Smooth muscle cell (in vitro differentiated cells): ENCODE measurements at regions not wholly inside any gene's neighbourhood (a gene's known extent, or its start where the extent isn't known, plus 50 kb on each side); places are given as distances from the start of the nearest gene placed in this dataset.

Source experiments
- DNase-seq: peaks from one replicate; lab custom pipeline; 2025; ENCODE audit not compliant: unreplicated experiment; lab: John Stamatoyannopoulos, UW
- H2AFZ ChIP-seq: fragments of 200-600 bp; sonication (generic); 2 replicates; pipeline ENCODE4 v1.6.0; 2016; ENCODE audit warnings: antibody characterized with exemption, low read depth, mild to moderate bottlenecking
- H3F3A ChIP-seq: fragments of 200-600 bp; sonication (generic); 2 replicates; pipeline ENCODE4 v1.6.0; 2017; ENCODE audit warnings: antibody characterized with exemption, low read depth
- H3K27ac ChIP-seq: fragments of 200-600 bp; sonication (generic); 2 replicates; pipeline ENCODE4 v1.5.1; 2016; ENCODE audit warnings: low read depth, mild to moderate bottlenecking
- H3K27me3 ChIP-seq: fragments of 200-600 bp; sonication (generic); 2 replicates; pipeline ENCODE4 v1.6.1; 2016; ENCODE audit warnings: low read depth, mild to moderate bottlenecking
- H3K36me3 ChIP-seq: fragments of 200-600 bp; sonication (generic); 2 replicates; pipeline ENCODE4 v1.5.1; 2016; ENCODE audit warnings: low read depth
- H3K4me1 ChIP-seq: fragments of 200-600 bp; sonication (generic); 2 replicates; pipeline ENCODE4 v1.5.1; 2016; ENCODE audit warnings: low read depth
- H3K4me2 ChIP-seq: fragments of 200-600 bp; sonication (generic); 2 replicates; pipeline ENCODE4 v1.6.0; 2016; ENCODE audit warnings: mild to moderate bottlenecking
- H3K4me3 ChIP-seq: fragments of 200-600 bp; sonication (generic); 2 replicates; pipeline ENCODE4 v1.5.1; 2016; ENCODE audit warnings: mild to moderate bottlenecking
- H3K79me2 ChIP-seq: fragments of 200-600 bp; sonication (generic); 2 replicates; pipeline ENCODE4 v1.6.0; 2016; ENCODE audit warnings: low read depth, mild to moderate bottlenecking
- H3K9ac ChIP-seq: fragments of 200-600 bp; sonication (generic); 2 replicates; pipeline ENCODE4 v1.6.0; 2016; ENCODE audit warnings: low read depth
- H3K9me3 ChIP-seq: fragments of 200-600 bp; sonication (generic); replicated peaks from 2 replicates; pipeline ENCODE4 v1.5.1; 2016; ENCODE audit warnings: low read depth
- H4K20me1 ChIP-seq: fragments of 200-600 bp; sonication (generic); 2 replicates; pipeline ENCODE4 v1.6.0; 2016; ENCODE audit warnings: low read depth
- WGBS: methylation state at CpG from one replicate; pipeline ENCODE4 v1.1.7; 2016; ENCODE audit warnings: low lambda C conversion rate; 5-methylcytosine and 5-hydroxymethylcytosine counted together
- TF ChIP-seq, protein P1 (sequence below): fragments of 200-600 bp; sonication (generic); IDR thresholded peaks from 2 replicates; pipeline ENCODE4 v1.5.1; 2017; ENCODE audit warnings: borderline replicate concordance, mild to moderate bottlenecking, antibody characterized with exemption; ENCODE audit not compliant: insufficient read depth, poor library complexity, severe bottlenecking

DNA sequence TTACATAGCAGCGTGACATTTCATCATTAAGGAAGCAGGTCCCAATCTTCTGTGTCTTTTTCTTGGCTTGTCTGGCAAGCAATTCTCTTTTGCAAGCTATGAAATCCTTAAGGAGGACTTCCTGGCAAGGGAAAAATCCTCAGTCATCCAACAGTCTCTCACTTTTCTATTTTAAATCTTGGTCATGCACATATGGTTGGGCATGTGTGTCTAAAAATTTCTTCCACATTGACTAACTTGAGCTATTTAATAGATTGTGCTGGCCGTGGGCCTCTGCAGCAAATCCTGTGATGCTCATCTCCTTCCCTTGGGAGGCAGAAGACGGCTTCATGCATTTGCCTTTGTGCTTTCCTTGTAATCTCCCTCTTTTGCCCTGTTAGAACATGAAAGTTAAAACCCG lies 634.3 kb upstream of the FANCL start:
- no peaks in the 10 kb centered on the region for H3K27me3 ChIP-seq
- no peaks in the 10 kb centered on the region for H3K4me1 ChIP-seq
- H3K4me3 ChIP-seq, result no peak overlapping the region
- H4K20me1 ChIP-seq, result no peaks in the 10 kb centered on the region
- H3K79me2 ChIP-seq, result no peaks in the 10 kb centered on the region
- H3K9me3 ChIP-seq, result no peaks in the 10 kb centered on the region
- no peaks in the 10 kb centered on the region for H3F3A ChIP-seq
- H3K36me3 ChIP-seq, result no peaks in the 10 kb centered on the region
- TF ChIP-seq, protein P1, sequence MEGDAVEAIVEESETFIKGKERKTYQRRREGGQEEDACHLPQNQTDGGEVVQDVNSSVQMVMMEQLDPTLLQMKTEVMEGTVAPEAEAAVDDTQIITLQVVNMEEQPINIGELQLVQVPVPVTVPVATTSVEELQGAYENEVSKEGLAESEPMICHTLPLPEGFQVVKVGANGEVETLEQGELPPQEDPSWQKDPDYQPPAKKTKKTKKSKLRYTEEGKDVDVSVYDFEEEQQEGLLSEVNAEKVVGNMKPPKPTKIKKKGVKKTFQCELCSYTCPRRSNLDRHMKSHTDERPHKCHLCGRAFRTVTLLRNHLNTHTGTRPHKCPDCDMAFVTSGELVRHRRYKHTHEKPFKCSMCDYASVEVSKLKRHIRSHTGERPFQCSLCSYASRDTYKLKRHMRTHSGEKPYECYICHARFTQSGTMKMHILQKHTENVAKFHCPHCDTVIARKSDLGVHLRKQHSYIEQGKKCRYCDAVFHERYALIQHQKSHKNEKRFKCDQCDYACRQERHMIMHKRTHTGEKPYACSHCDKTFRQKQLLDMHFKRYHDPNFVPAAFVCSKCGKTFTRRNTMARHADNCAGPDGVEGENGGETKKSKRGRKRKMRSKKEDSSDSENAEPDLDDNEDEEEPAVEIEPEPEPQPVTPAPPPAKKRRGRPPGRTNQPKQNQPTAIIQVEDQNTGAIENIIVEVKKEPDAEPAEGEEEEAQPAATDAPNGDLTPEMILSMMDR, result no peak
- 76% methylated on average over 4 of the region's 4 CpGs for WGBS
- H2AFZ ChIP-seq, result no peak overlapping the region
- H3K9ac ChIP-seq, result no peak overlapping the region
- DNase-seq, result no peak
- H3K4me2 ChIP-seq, result no peak overlapping the region
- H3K27ac ChIP-seq, result no peak overlapping the region

DNA sequence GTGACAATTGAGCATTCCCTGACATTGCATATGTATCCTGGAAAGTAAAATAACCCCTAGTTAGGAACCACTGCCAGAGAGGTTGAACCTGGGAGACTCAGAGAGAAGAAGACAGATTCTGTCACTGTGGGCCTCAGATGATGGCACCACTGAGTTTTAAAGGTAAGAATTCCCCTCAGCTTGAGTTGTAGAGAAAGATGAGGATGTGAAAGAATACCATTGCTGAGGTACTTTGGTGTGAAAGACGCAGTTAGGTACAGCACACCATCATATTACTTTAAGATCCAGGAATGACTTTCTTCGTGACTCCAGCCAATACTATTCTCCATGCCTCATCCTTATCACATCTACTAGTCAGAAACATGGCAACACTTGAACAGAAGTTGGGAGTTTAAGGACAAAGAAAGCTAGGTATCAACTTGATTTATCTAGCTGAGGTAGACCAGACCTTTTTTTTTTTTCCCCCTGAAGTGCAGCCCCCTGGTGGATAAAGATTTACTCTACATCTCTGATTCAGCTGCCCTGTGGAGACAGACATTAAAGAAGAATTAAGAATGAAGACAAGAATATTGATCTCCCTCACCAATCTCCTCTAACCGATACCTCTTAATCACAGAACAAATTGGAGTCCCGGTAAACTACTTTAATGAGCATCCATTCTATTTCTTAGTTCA lies 630.5 kb upstream of the FANCL start:
- TF ChIP-seq, protein P1, result peak; percentile 21
- Histone ChIP-seq H3K4me2 (no peak overlapping the region), H3K36me3 (no peaks in the 10 kb centered on the region), H3K9me3 (no peaks in the 10 kb centered on the region), H3K4me1 (no peaks in the 10 kb centered on the region), H4K20me1 (no peaks in the 10 kb centered on the region), H3K27me3 (no peaks in the 10 kb centered on the region), H2AFZ (no peak overlapping the region), H3K9ac (no peak overlapping the region), H3K4me3 (no peak overlapping the region), H3K27ac (no peak overlapping the region), H3K79me2 (no peaks in the 10 kb centered on the region), H3F3A (no peaks in the 10 kb centered on the region)
- DNase-seq, result no peak
- 91% methylated on average over 4 of the region's 4 CpGs for WGBS

DNA sequence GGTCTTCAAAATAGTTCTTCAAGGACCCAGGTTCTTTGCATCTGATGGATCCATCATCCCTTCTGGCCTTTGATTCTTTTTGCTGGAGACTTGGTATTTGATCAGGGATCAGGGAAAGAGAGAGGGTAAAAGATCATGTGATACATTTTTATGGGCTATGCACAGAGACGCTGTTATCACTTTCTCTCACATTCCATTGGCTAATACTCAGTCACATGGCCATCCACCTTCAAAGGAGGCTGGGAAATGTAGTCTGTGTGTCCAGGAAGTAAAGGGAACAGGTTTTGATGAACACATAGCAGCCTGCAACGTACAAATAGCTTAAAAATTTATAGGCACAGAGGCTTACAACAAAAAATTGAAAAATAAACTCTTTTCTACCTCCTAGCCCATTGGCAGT lies 629.6 kb upstream of the FANCL start:
- Histone ChIP-seq H4K20me1 (no peaks in the 10 kb centered on the region), H3K9me3 (no peaks in the 10 kb centered on the region), H3K9ac (no peak overlapping the region), H3K4me2 (no peak overlapping the region), H3F3A (no peaks in the 10 kb centered on the region), H3K27me3 (no peaks in the 10 kb centered on the region), H3K4me3 (no peak overlapping the region), H3K79me2 (no peaks in the 10 kb centered on the region), H2AFZ (no peak overlapping the region), H3K4me1 (peaks cover 8% of the 10 kb centered on the region), H3K27ac (no peak overlapping the region), H3K36me3 (no peaks in the 10 kb centered on the region)
- TF ChIP-seq, protein P1, result no peak
- no peak for DNase-seq
- 78% methylated on average over 2 of the region's 2 CpGs for WGBS

DNA sequence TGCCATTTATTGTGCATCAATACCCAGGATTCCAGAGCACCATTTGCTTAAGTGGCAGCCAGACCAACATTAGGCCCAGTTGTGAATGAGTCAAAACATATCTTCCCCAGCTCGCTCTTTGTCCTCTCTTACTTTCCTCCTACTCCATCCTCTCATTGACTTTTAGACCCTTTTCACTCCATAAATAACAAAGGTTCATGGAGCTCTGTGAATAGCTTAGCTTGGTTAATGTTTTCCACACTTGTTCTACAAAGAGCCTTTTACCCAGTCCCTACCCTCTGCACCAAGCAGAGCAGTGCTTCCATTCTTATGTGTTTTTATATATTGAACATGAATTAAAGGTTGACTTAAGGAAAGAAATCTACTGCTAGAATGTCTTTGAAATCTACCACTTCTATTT lies 625.8 kb upstream of the FANCL start:
- Histone ChIP-seq H3K4me2 (no peak overlapping the region), H3K9me3 (no peaks in the 10 kb centered on the region), H4K20me1 (no peaks in the 10 kb centered on the region), H3K27me3 (no peaks in the 10 kb centered on the region), H3F3A (no peaks in the 10 kb centered on the region), H3K27ac (no peak overlapping the region), H2AFZ (no peak overlapping the region), H3K4me1 (peaks cover 9% of the 10 kb centered on the region), H3K9ac (no peak overlapping the region), H3K4me3 (no peak overlapping the region), H3K79me2 (no peaks in the 10 kb centered on the region), H3K36me3 (no peaks in the 10 kb centered on the region)
- WGBS, result 73% methylated on average over 1 of the region's 1 CpG
- DNase-seq, result no peak
- TF ChIP-seq, protein P1, result no peak
